Hematopoietic multipotent progenitor cell treated with erythropoietin and hydrocortisone succinate and interleukin-3 and kit ligand, for 6 days (in vitro differentiated cells): ENCODE measurements at regions not wholly inside any gene's neighbourhood (a gene's known extent, or its start where the extent isn't known, plus 50 kb on each side); places are given as distances from the start of the nearest gene placed in this dataset.

Experiments used
- DNase-seq: peaks from one replicate; pipeline ENCODE4 v3.0.0-alpha.2; 2015

DNA sequence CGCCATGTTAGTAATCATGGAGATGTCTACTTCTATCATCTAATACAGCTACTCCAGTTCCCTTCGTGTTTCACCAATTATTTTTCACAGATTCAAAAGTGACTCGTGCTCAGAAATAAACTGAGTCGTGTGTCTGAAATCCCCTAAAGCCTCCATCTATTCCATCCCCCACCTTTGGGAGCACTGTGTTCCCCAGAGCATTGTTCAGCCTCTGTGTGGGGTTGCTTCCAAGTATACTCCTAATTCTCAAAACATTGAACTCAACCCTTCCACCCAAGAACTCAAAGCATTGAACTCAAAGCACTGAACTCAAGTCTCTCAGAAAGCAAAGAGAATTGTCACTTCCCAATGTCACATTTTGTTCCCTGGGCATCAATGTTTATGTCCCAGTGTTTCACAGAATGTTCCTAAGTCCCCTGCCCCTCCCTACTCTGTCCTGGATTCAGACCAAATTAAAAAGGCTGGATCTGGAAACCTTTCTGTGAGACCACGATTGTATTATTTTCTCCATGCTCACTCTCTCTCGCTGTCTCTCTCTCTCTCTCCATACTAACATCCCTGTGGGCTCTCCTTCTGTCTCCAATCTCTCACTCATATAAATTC is 138.5 kb upstream of the QRFPR start:
- no peak for DNase-seq

DNA sequence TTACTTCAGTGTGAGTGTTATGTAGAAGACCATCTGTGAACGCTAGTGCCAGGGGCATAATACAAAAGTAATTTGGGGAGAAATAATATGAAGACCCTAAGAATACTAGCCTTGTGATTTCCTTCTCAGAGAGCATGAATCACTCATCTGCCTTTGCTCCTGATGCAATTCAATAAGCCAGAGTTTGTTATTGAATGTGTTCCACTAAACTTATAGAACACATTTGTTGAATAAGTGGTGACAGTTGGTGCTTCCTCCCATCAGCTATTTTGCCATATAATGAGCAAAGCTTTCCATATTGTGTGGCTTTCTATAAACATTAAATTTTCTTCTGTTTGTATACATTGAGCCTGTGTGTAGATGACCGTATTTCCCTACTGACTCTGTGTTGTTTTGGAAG is 136.4 kb upstream of the QRFPR start:
- DNase-seq = no peak

DNA sequence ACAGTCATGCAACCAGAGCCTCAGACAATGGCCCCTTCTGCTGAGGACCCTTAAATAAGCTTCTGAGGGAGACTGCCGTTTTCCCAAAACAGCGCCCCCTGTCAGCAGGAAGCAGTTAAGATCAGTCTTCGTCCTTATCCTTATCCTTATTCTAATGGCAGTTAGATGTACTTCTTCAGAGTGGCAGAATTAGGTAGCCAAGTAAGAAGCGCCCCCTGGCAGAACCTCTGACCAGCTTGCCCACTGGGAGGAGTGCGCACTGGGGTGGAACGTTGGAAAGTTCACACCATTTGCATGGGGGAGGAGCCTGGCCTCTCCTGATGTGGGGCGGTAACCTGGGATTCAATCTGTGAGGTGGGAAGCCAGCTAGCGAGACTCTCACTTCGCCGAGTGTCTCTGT is 133.6 kb upstream of the QRFPR start:
- DNase-seq = no peak

DNA sequence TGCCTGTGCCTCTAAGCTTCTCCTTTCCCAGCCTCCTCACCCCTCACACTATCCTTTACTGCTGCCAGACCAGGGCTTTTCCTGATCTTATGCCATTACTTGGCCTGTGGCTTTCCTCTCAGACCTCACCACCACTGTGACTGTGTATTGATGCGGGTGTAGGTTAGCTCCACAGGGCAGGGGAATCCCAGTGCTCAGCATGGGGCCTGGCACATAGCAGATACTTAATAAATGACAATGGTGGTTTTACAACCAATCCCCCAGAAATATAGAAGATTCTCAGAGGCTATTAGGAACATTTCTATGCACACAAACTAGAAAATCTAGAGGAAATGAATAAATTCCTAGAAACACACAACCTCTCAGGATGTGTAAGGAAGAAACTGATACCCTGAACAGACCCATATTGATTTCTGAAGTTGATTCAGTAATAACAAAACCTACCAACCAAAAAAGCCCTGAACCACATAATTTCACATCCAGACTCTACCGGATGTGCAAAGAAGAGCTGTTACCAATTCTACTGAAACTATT is 129.6 kb upstream of the QRFPR start:
- no peak for DNase-seq

DNA sequence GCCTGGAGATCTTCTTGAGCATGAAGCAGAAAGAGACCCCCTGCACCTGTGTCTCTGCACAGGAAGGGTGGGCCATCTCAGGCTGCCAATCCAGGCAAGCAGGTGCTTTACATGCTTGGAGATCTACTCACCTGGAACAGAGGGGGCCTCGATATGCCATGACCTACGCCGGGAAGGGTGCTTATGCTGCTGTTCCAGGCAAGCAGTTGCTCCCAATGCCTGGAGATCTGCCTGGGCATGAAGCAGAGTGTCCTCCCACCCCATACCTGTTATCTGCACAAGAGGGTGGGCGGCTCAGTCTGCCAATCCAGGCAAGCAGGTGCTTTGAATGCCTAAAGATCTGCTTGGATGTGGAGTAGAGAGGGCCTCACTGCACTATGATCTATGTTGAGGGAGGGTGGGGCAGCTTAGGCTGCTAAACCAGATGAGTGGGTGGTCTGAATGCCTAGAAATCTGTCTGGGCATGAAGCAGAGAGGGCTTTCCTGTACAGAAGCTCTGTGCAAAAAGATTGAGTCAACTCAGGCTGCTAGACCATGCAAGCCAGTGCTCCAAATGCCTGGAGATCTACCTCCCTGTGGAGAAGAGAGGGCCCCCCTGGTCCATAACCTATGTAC is 104.5 kb upstream of the QRFPR start:
- DNase-seq = no peak

DNA sequence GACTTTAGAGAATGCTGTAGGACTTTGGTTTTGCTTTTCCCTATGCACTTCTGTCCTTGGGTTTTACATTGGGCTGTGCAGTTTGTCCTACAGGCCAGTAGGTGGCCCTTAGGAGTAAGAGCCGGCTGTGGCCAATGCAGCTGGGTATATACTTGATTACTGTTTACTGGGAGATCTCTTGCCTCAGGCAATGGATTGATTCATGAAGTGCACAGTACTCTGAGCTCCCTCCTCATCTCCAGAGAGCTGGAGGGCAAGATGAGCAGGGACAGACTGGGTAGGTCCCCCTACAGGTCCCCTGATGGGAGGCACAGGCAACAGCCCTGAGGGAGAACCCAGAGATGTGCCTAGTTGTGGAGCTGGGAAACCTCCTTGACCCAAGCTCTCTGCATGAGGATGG is 103.8 kb upstream of the QRFPR start:
- DNase-seq = peak; percentile 68

DNA sequence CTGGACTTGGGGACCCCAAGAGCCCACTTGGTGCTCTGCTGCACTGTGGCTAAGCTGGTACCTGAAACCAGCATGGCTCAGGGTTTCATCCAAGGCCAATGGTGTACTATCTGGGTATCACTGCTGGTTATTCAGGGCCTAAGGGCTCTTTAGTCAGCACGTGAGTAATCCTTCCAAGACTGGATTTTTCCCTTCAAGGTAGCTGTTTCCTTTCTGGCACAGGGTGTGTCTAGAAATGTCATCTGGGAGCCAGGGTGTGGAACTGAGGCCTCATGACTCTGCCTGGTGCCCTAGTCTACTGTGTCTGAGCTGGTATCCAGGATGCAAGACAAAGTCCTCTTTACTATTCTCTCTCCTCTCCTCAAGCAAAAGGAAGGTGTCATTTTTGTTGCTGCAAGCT is 99.0 kb upstream of the QRFPR start:
- DNase-seq = no peak

DNA sequence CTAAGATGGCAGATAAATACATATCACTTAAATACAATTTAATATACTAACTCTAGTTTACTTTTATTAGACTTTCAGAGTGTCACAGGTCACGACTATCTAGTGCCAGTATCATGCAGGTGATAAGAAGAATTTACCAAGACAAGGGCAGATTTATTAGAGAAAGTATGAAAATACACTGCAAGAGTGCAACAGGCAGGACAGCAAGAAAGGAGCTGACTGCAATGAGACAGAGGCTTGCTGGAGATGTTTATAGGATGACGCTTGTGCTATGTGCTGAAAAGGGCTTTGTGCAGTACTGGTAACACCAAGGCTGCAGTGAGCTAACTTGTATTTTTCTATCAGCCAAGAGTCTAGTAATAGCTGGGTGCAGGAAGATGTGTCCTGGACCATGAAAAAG is 96.7 kb upstream of the QRFPR start:
- DNase-seq = no peak

DNA sequence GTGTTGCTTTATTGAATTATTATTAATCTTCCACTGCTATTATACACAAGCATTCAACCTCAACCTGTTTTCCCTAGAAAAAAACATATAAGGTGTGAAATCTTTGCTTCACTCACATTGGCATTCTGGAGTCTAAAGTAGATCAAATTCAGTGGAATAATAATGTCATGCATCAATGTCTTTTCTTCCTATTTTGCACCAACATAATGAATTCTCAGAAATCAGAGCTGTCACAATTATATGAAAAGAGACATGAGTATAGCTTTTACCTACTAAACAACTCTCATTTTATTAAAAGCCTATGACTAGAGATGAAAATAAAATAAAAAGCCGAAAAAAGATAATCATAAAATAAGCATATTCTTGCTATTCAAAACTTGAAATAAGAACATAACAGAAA is 96.3 kb upstream of the QRFPR start:
- no peak for DNase-seq

DNA sequence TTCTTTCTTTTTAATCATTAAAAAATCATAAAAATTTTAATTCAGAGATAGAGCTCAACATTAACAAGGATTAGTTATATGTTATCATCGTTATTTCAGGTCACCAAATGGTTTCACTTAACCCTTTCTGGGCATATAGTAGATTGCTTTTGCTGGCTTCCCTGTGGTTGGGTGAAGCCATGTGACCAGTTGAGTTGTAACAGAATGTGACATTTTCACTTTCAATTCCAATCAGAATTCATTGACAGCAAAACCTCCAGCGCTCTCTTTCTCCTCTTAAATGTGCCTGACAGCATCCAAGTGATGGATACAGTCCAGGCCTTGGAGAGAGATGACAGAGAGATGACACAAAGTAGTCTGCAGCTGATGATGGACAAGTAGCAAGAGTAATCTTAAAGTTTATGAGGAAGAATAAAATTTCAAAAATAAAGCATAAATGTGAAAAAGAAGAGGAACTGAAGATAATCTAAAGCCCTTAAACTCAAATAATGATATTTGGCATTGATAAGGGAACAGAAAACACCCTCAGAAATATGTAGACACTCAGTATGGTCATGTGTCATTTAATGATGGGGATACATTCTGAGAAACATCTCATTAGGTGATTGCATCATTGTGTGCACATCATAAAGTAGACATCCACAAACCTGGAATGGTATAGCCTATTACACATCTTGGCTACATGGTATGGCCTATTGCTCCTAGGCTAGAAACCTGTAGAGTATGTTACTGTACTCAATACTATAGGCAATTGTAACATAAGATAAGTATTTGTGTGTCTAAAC is 92.3 kb upstream of the QRFPR start:
- DNase-seq = no peak

DNA sequence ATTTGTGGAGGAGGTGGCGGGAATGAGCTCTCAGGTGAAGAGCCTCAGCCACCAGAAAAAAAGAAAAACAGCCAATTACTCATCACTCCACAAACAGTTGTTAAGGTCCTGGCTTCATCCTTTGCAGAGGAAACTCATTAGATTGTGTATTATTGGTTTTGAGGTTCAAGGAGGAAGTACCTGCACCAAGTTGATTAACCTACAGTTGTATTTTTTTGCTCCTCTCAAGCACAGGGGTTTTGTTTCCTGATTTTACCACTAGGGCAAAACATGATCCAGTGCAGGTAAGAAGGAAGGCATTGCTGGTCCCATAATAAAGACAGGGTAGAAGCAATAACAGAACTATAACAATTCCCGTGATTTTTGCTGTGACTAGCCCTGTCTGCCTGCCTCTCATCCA is 84.0 kb upstream of the QRFPR start:
- no peak for DNase-seq

DNA sequence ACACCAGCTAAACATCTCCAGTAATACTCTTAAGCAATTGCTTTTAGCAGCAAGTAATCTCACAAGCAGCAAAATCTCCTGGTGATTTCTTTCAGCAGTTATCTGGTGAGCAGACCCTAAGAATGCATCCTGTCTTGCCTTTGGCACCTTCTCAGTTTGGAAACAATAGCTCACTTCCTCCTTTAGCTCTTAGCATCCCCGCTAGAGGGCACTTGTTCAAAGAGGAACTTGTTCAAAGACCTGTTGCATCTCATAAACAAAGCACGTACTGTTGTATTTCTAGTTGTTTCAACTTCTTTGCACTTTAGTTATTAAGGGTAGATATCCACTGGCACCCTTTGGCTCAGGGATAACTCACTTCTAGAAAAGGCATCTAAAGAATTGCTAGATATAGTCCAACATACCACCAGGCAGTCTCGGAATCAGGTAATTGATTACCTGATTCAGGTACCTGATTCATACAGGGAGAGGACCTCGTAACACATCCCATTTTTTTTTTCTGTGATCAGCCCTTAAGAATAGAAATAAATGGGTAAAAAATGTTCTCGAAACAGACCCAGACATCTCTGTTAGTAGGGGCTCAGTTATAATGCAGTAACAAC is 81.9 kb upstream of the QRFPR start:
- DNase-seq = peak; percentile 85

DNA sequence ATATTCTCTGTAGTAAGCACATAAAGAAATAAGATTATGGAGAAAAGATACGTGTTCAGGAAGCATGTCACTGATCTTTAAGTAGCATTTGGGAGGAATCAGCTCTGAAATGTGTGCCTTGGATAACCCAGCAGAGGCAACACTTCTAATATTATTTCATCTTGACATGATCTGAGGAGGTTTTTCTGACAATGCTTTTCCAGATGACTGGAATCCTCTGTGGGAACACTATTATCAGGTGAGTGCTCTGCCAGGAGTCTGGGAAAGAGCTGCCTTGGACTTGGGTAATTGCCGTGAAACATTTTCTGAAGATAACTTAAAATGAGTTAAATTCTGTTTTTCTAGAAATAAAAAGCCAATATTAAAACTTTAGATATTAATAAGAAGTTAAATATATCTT is 78.2 kb upstream of the QRFPR start:
- no peak for DNase-seq

DNA sequence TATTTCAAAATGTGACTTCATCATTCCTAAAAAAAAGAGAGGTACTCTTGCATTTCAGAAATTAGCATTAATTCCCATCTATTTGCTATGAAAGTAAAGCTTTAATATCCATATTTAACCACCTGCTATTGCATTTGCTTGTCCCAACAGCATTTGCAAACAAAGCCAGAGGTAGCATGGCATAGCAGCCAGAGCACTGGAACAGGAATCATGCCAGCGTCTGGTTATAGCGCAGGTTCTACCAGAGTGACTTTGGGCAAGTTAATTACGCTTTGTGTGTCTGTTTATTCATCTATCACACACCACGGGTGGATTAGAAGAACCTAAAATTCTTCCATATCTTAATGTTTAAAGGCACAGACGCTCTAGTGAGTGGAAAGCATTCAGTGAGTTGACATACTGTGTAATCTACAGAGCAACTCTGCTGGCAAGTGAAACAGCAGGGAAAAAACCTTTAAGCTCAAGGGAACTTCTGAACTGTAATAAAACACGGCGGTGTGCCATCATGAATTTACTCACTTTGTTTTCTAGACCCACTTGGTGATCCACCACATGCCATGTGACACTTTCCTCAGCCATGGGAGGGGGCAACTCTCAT is 76.6 kb upstream of the QRFPR start:
- DNase-seq = no peak

DNA sequence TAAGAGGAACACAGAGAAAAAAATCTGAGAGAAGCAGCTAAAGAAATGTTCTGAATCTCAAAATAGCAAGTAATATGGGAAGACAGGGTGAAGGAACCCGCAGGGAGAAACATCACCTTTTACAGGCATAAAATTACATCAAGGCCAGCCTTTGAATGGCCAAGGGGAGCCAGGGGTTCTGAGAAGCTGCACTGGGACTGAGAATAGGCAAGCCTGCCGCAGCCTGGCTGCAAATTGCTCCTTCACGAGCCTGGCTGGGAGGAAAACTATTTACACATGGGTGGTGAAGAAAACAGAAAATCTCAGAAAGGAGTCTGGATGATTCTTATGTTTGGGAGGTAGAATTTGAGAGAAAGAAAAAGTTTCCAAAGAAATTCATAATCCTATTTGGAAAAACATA is 74.5 kb upstream of the QRFPR start:
- no peak for DNase-seq

DNA sequence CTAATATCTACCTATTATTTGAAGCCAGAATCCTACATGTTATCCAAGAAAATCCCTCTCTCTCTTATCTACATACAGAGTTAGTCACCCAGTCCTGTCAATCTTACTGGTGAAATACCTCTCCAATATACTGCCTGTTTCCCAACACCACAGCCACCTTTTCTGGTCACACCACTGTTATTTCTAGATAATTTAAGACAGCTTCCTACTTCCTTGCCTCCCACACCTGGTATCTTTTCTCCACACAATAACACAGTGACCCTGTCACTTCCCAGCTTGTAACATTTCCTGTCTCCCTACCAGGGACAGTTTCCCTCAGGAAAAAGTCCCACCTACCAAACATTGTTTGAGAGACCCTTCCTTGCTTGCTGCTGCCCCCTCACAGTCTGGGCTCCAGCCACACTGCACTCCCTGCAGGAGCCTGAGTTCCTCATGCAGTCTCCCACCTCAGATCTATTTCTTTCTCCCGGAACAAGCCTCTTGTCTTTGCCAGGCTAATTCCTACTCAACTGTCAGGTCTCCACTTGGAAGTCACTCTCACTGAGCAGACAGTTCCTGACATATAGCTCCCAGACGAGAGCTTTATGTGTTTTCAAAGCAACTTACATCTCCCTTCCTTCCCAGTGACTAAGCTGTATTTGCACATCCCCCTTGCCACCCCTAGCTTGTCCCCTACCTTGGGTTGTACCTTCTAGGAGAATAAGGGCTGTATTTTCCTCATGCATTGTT is 73.6 kb upstream of the QRFPR start:
- no peak for DNase-seq

DNA sequence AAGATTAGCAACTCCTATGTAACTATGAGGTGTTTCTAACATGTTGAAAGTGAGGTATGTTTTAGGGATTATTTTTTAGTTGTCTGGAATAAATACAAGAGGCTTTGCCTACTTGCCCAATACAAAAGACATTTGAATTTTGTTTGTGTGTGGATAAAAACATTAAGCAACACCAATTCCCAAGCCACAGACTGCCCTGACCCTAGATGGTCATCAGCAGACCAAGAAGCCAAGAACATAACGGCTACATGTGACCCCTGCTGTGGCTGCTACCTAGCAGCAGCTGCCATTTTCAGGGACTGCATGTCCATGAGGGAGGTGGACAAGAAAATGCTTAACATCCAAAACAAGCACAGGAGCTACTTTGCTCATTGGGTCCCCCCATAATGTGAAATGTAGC is 70.5 kb upstream of the QRFPR start:
- no peak for DNase-seq

DNA sequence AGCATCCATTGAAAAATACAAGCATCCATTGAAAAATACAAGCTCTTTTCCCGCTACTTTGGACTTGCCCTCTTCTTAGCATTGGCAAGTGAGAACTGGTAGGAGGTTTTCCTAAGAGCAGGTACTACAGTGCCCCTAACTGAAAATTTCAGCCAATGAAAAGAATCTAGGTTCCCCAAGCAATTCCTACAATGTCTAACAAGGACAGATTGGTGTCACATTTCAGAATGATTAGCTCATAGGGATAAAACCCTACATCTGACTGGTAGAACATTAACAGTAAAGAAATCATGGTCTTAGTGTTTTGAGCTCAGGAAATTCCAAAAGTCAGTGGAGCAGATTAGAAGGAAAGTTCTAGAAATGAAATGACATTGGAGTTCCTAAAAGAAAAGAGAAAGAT is 68.6 kb upstream of the QRFPR start:
- no peak for DNase-seq

DNA sequence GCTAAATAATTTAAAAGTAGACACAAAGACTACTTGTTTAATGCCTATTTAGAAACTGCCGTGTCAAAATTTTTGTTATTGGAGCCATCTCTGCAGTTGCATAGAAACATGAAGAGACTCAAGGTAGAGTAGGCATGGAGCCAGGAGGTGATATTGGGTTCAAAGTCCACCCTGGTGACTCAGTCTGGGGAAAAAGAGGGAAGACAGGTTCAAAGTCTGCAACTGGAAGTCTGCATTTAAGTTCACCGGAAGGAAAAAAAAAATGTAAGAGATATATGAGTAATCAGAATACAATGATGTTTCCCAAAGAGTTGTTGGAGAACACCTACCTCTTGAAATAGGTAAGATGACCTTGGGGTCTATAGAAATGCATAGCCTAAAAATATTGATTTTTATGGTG is 67.4 kb upstream of the QRFPR start:
- no peak for DNase-seq

DNA sequence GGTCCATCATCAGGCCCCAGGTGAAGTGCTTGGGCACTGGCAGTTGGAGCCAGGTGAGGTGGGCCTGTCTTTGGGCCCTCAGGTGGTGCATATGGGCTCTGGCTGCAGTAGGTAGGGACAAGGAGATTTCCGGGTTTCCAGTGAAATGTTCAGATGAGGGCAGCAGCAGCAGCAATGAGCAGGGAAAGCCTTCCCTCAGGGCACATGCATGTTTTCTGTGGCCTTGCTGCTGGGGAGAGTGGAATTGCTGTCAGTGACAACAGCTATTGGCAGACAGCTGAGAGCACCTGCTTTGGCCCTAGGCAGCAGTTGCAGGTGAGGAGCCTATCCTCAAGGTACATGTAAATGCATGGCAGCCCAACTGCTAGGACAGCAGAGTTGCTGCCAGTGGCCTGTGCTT is 58.9 kb upstream of the QRFPR start:
- DNase-seq = no peak
